A549 (cell line): ENCODE measurements at regions not wholly inside any gene's neighbourhood (a gene's known extent, or its start where the extent isn't known, plus 50 kb on each side); places are given as distances from the start of the nearest gene placed in this dataset.

Source experiments
- ATAC-seq, 2 experiments: fragments of 200-7000 bp in 1 of 2; fragments of >200 bp in 1 of 2; cut with Nextera tagmentation in 1 of 2; cut with Tn5 transposase in 1 of 2; 3 replicates each; pipeline versions ENCODE4 v1.8.0 to v1.9.1; 2018 to 2020; ENCODE audit warnings: mild to moderate bottlenecking in 1 of 2, moderate library complexity in 1 of 2
- CTCF ChIA-PET: fragments of 300-600 bp; sonication (Branson Sonifier 250); formaldehyde crosslinking; extraction: SDS; loops from one replicate; lab custom pipeline; 2021; ENCODE audit warnings: antibody characterized with exemption, inconsistent platforms; lab: Yijun Ruan, JAX
- POLR2A ChIA-PET: fragments of 350-600 bp; formaldehyde crosslinking; extraction: SDS; loops from one replicate; lab custom pipeline; 2021; ENCODE audit warnings: antibody characterized with exemption, inconsistent platforms; lab: Yijun Ruan, JAX
- DNase-seq, 2 experiments: peaks; one replicate each; pipeline versions ENCODE4 v3.0.0 to v3.0.0-alpha.2; 2011 to 2016; ENCODE audit warnings: low read depth in 1 of 2, low spot score in 1 of 2
- FAIRE-seq: peaks from 2 replicates; lab custom pipeline; 2011; peaks lifted over from hg19 to GRCh38; lab: Jason Lieb, UNC
- H3K27ac ChIP-seq, 2 experiments: fragments of >200 bp; sonication (Bioruptor Twin); formaldehyde crosslinking; 3 replicates each; pipeline ENCODE4 v1.5.1; 2016 to 2017
- H3K4me1 ChIP-seq: fragments of >200 bp; sonication (Bioruptor Twin); formaldehyde crosslinking; 3 replicates; pipeline ENCODE4 v1.6.1; 2016
- H3K4me2 ChIP-seq: fragments of >200 bp; sonication (Bioruptor Twin); formaldehyde crosslinking; 3 replicates; pipeline ENCODE4 v1.6.1; 2016
- H3K4me3 ChIP-seq: fragments of >200 bp; sonication (Bioruptor Twin); formaldehyde crosslinking; 3 replicates; pipeline ENCODE4 v1.5.1; 2016
- H3K9me3 ChIP-seq: fragments of >200 bp; sonication (Bioruptor Twin); formaldehyde crosslinking; 3 replicates; pipeline ENCODE4 v1.6.1; 2016
- BCL3 ChIP-seq: fragments of >200 bp; sonication (Bioruptor Twin); formaldehyde crosslinking; IDR thresholded peaks from 3 replicates; pipeline ENCODE4 v1.6.1; 2016
- BHLHE40 ChIP-seq: IDR thresholded peaks from 2 replicates; pipeline ENCODE4 v1.6.1; 2012; ENCODE audit warnings: low read depth, low read length, inconsistent platforms
- CBX8 ChIP-seq: fragments of 200-600 bp; sonication (generic); IDR thresholded peaks from 2 replicates; pipeline ENCODE4 v1.6.1; 2016
- CEBPB ChIP-seq, 2 experiments: fragments of >200 bp in 1 of 2; sonication (Bioruptor Twin) in 1 of 2; formaldehyde crosslinking in 1 of 2; IDR thresholded peaks; 2 replicates each; pipeline ENCODE4 v1.6.1; 2012 to 2016
- FOSB ChIP-seq: fragments of 250-450 bp; sonication (Bioruptor Pico); IDR thresholded peaks from 2 replicates; pipeline ENCODE4 v1.5.0; 2020; ENCODE audit warnings: mild to moderate bottlenecking, moderate library complexity
- FOXS1 ChIP-seq: fragments of 250-450 bp; sonication (Bioruptor Pico); IDR thresholded peaks from 2 replicates; pipeline ENCODE4 v1.5.0; 2020; ENCODE audit warnings: mild to moderate bottlenecking, moderate library complexity
- GATA3 ChIP-seq: IDR thresholded peaks from 2 replicates; pipeline ENCODE4 v1.6.1; 2012; ENCODE audit warnings: borderline replicate concordance
- HEYL ChIP-seq: fragments of 250-450 bp; sonication (Bioruptor Pico); IDR thresholded peaks from 2 replicates; pipeline ENCODE4 v1.8.0; 2021; ENCODE audit warnings: mild to moderate bottlenecking, moderate library complexity
- HOXB13 ChIP-seq: fragments of 250-450 bp; sonication (Bioruptor Pico); IDR thresholded peaks from 2 replicates; pipeline ENCODE4 v1.5.0; 2020; ENCODE audit warnings: low read depth, mild to moderate bottlenecking, moderate library complexity
- JUNB ChIP-seq: fragments of >200 bp; sonication (Bioruptor Twin); formaldehyde crosslinking; IDR thresholded peaks from 2 replicates; pipeline ENCODE4 v1.6.1; 2016
- KDM1A ChIP-seq: fragments of 200-600 bp; sonication (generic); IDR thresholded peaks from 2 replicates; pipeline ENCODE4 v1.6.1; 2016; ENCODE audit warnings: low read depth, mild to moderate bottlenecking
- NFE2L2 ChIP-seq: fragments of 150-350 bp; conservative IDR thresholded peaks from 2 replicates; pipeline ENCODE4 v1.6.1; 2014; ENCODE audit warnings: low read length
- NPAS2 ChIP-seq: fragments of 250-450 bp; sonication (Bioruptor Pico); IDR thresholded peaks from 2 replicates; pipeline ENCODE4 v1.8.0; 2022; ENCODE audit warnings: mild to moderate bottlenecking, moderate library complexity, borderline replicate concordance
- PBX3 ChIP-seq: IDR thresholded peaks from 2 replicates; pipeline ENCODE4 v1.6.1; 2012
- POLR2AphosphoS2 ChIP-seq: conservative IDR thresholded peaks from 2 replicates; pipeline ENCODE4 v1.6.1; 2012; ENCODE audit warnings: low read length, improper control_type of control experiment, inconsistent platforms
- RARB ChIP-seq: fragments of 250-450 bp; sonication (Bioruptor Pico); IDR thresholded peaks from 2 replicates; pipeline ENCODE4 v1.8.0; 2021; ENCODE audit warnings: mild to moderate bottlenecking, moderate library complexity
- RCOR1 ChIP-seq: fragments of 150-350 bp; IDR thresholded peaks from 2 replicates; pipeline ENCODE4 v1.6.1; 2014; ENCODE audit warnings: antibody characterized with exemption, low read length, low read depth
- RFX5 ChIP-seq: fragments of 450-650 bp; IDR thresholded peaks from 2 replicates; pipeline ENCODE4 v1.7.1; 2014; ENCODE audit warnings: antibody characterized with exemption, mild to moderate bottlenecking, moderate library complexity
- RNF2 ChIP-seq: fragments of 200-600 bp; sonication (generic); IDR thresholded peaks from 2 replicates; pipeline ENCODE4 v1.6.1; 2016; ENCODE audit warnings: low read depth, mild to moderate bottlenecking, antibody characterized with exemption, moderate library complexity, borderline replicate concordance
- SREBF2 ChIP-seq: fragments of 450-650 bp; IDR thresholded peaks from 2 replicates; pipeline ENCODE4 v1.6.1; 2014; ENCODE audit warnings: mild to moderate bottlenecking, moderate library complexity
- TP53 ChIP-seq: fragments of 250-450 bp; sonication (Bioruptor Pico); IDR thresholded peaks from 2 replicates; pipeline ENCODE4 v1.5.0; 2021; ENCODE audit warnings: mild to moderate bottlenecking, moderate library complexity
- USF2 ChIP-seq: fragments of 450-650 bp; IDR thresholded peaks from 2 replicates; pipeline ENCODE4 v1.6.1; 2014; ENCODE audit warnings: antibody characterized with exemption
- WGBS: methylation state at CpG from one replicate; pipeline ENCODE4 v1.1.6; 2017; ENCODE audit errors: missing lambda C conversion rate; 5-methylcytosine and 5-hydroxymethylcytosine counted together
- TF ChIP-seq, protein P1 (sequence below): IDR thresholded peaks from 2 replicates; pipeline ENCODE4 v1.6.1; 2012
- TF ChIP-seq, protein P2 (sequence below): fragments of 250-450 bp; sonication (Bioruptor Pico); IDR thresholded peaks from 2 replicates; pipeline ENCODE4 v1.5.0; 2020; ENCODE audit warnings: low read depth, mild to moderate bottlenecking, moderate library complexity

DNA sequence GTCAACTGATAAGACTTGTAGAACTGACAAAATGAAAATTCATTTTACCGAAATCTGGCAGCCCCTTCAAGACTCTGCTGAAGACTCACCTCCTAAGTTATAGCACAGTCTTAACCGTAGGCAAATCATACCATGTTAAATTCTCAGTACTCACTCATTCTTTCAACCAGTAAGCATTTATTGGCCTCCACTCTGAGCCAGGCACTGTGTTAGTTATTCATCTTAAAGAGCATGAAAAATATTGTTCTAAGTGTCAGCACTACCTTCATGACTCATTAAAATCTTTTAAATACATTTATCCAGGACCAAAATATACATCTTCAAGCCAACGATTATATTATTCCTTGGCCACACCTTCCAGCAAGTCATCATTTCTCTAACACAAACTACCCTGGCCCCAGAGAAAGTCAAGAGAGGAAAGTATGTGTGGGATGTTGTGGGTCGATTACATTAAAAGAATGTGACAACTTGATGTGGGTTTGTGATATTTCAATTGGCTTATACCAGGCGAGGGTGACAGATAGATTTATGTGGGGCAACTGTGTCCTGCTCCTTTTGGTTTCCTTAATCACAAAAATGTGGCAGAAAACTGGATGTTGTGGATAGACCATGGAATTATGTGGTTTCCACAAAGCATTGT, 55.0 kb downstream of the TMEM30B start:
- DNase-seq (no peak), ATAC-seq (no peak)
- no peak overlapping the region for H3K4me3 ChIP-seq
- ChIA-PET POLR2A (no interaction called here), CTCF (no interaction called here)
- H3K27ac ChIP-seq = no peak overlapping the region
- H3K4me2 ChIP-seq = no peak overlapping the region
- 38% methylated on average over 5 of the region's 5 CpGs for WGBS
- TF ChIP-seq FOXS1 (CRISPR knock-in tag) (no peak), NPAS2 (no peak), RNF2 (no peak), JUNB (no peak), NFE2L2 (no peak), TP53 (no peak), HEYL (no peak), SREBF2 (no peak), POLR2AphosphoS2 (no peak)
- TF ChIP-seq, all 56 proteins: peak for 0
- Histone ChIP-seq H3K4me1 (no peaks in the 10 kb centered on the region), H3K9me3 (no peaks in the 10 kb centered on the region)
- FAIRE-seq = no peak

- Histone ChIP-seq H3K9me3 (no peaks in the 10 kb centered on the region), H3K4me2 (no peak overlapping the region), H3K4me1 (no peaks in the 10 kb centered on the region), H3K27ac (no peak overlapping the region), H3K4me3 (no peak overlapping the region)
- ChIA-PET POLR2A (no interaction called here), CTCF (no interaction called here)
- TF ChIP-seq, protein P1, sequence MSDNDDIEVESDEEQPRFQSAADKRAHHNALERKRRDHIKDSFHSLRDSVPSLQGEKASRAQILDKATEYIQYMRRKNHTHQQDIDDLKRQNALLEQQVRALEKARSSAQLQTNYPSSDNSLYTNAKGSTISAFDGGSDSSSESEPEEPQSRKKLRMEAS = no peak
- no peak for TF ChIP-seq BCL3
- TF ChIP-seq, protein P2, sequence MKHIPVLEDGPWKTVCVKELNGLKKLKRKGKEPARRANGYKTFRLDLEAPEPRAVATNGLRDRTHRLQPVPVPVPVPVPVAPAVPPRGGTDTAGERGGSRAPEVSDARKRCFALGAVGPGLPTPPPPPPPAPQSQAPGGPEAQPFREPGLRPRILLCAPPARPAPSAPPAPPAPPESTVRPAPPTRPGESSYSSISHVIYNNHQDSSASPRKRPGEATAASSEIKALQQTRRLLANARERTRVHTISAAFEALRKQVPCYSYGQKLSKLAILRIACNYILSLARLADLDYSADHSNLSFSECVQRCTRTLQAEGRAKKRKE (CRISPR knock-in tag) = no peak
- FAIRE-seq = no peak
- ATAC-seq = no peak
- WGBS = 88% methylated on average over 6 of the region's 6 CpGs
- DNase-seq = no peak
These were observed 55.8 kb downstream of the TMEM30B start for GRCh38 chr14:61225344-61225743.

DNA sequence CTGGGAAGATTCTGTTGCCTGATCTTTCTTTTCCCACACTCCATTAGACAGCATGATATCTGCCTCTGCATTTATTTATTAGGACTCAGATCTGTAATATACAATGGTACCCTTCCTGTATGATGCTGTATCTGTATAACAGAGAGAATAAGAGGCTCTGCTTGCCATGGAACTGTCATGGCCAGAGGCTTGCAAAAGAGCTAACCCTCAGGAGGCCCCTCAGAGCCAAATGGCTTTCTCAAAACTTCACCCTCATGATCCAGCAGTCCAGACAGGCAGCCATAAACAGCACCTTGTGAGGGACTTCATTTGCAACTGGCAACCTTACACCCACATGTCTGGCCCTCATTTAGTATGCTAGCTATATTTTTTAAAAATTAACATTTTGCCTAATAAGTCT, 57.6 kb downstream of the TMEM30B start:
- H3K4me2 ChIP-seq = no peak overlapping the region
- DNase-seq = no peak
- no peaks in the 10 kb centered on the region for H3K9me3 ChIP-seq
- CTCF ChIA-PET = no interaction called here
- H3K27ac ChIP-seq = no peak overlapping the region
- POLR2A ChIA-PET = no interaction called here
- H3K4me3 ChIP-seq = no peak overlapping the region
- TF ChIP-seq, protein P1 = no peak
- TF ChIP-seq NFE2L2 (no peak), CEBPB (IDR thresholded peaks at IDR 0.05) (no peak), NPAS2 (no peak), CBX8 (no peak), RARB (CRISPR knock-in tag) (no peak), RFX5 (no peak), GATA3 (no peak), RCOR1 (no peak), PBX3 (no peak), BHLHE40 (no peak), HOXB13 (CRISPR knock-in tag) (no peak), JUNB (no peak), FOSB (CRISPR knock-in tag) (no peak), USF2 (no peak), KDM1A (no peak)
- ATAC-seq = no peak
- FAIRE-seq = no peak
- H3K4me1 ChIP-seq = no peaks in the 10 kb centered on the region
